ENCODE measurements at regions not wholly inside any gene's neighbourhood (a gene's known extent, or its start where the extent isn't known, plus 50 kb on each side); places are given as distances from the start of the nearest gene placed in this dataset.

- TF ChIP-seq CTCF (conservative IDR thresholded peaks at IDR 0.05; ENCODE audit: control insufficient read depth, insufficient read depth, low read depth, low read length): no peak
- DNase-seq (ENCODE audit: low read depth): no peak
- no peak overlapping the region for H3K4me3 ChIP-seq (ENCODE audit: control insufficient read depth, low read depth, low read length)
Measured at GRCh38 chr14:104446611-104447010, 133.0 kb upstream of the C14orf180 start.

- no peak for TF ChIP-seq CTCF (conservative IDR thresholded peaks at IDR 0.05; ENCODE audit: control insufficient read depth, insufficient read depth, low read depth, low read length)
- H3K4me3 ChIP-seq (ENCODE audit: control insufficient read depth, low read depth, low read length): no peak overlapping the region
- no peak for DNase-seq (ENCODE audit: low read depth)
Measured at GRCh38 chr14:104447750-104448149, 131.8 kb upstream of the C14orf180 start.

- DNase-seq (ENCODE audit: low read depth): no peak
- no peak for TF ChIP-seq CTCF (conservative IDR thresholded peaks at IDR 0.05; ENCODE audit: control insufficient read depth, insufficient read depth, low read depth, low read length)
Measured at GRCh38 chr14:104448321-104448720, 131.2 kb upstream of the C14orf180 start.

GRCh38 chr14:104448721-104449120 is 130.8 kb upstream of the C14orf180 start:
- DNase-seq (ENCODE audit: low read depth): no peak
- H3K4me3 ChIP-seq (ENCODE audit: control insufficient read depth, low read depth, low read length): no peak overlapping the region
- no peak for TF ChIP-seq CTCF (conservative IDR thresholded peaks at IDR 0.05; ENCODE audit: control insufficient read depth, insufficient read depth, low read depth, low read length)

More at GRCh38 chr14:104448321-104448720, 131.2 kb upstream of the C14orf180 start:
- no peak overlapping the region for H3K4me3 ChIP-seq (ENCODE audit: control insufficient read depth, low read depth, low read length)

- DNase-seq (ENCODE audit: low read depth): no peak
- H3K4me3 ChIP-seq (ENCODE audit: control insufficient read depth, low read depth, low read length): no peak overlapping the region
- no peak for TF ChIP-seq CTCF (conservative IDR thresholded peaks at IDR 0.05; ENCODE audit: control insufficient read depth, insufficient read depth, low read depth, low read length)
Measured at GRCh38 chr14:104450811-104451401, 128.7 kb upstream of the C14orf180 start.

- TF ChIP-seq CTCF (conservative IDR thresholded peaks at IDR 0.05; ENCODE audit: control insufficient read depth, insufficient read depth, low read depth, low read length): no peak
- no peak for DNase-seq (ENCODE audit: low read depth)
- no peak overlapping the region for H3K4me3 ChIP-seq (ENCODE audit: control insufficient read depth, low read depth, low read length)
Measured at GRCh38 chr14:104451474-104451873, 128.1 kb upstream of the C14orf180 start.

GRCh38 chr14:104458845-104459244 is 120.7 kb upstream of the C14orf180 start:
- no peak for DNase-seq (ENCODE audit: low read depth)
- TF ChIP-seq CTCF (conservative IDR thresholded peaks at IDR 0.05; ENCODE audit: control insufficient read depth, insufficient read depth, low read depth, low read length): no peak

More at GRCh38 chr14:104458845-104459244, 120.7 kb upstream of the C14orf180 start:
- no peak overlapping the region for H3K4me3 ChIP-seq (ENCODE audit: control insufficient read depth, low read depth, low read length)
